Gastroesophageal sphincter (tissue), 4 donors: ENCODE measurements at regions not wholly inside any gene's neighbourhood (a gene's known extent, or its start where the extent isn't known, plus 50 kb on each side); places are given as distances from the start of the nearest gene placed in this dataset.

Experiments
- ATAC-seq: fragments of 150-250 bp; one replicate; pipeline ENCODE4 v1.9.1; 2016; ENCODE audit warnings: mild to moderate bottlenecking, moderate library complexity
- H3K27ac ChIP-seq, 4 donors: fragments of 200-600 bp; sonication (generic) in 3 of 4; 1 replicate in 3 of 4; 2 replicates in 1 of 4; pipeline ENCODE4 v1.5.1; 2016 to 2019
- H3K27me3 ChIP-seq: fragments of 200-600 bp; sonication (generic); one replicate; pipeline ENCODE4 v1.5.1; 2019
- H3K36me3 ChIP-seq, 2 donors: fragments of 200-600 bp; sonication (generic); one replicate each; pipeline ENCODE4 v1.5.1; 2019; ENCODE audit warnings: control low read depth in 1 of 2
- H3K4me1 ChIP-seq, 3 donors: fragments of 200-600 bp; sonication (generic); 1 replicate in 2 of 3; 2 replicates in 1 of 3; pipeline ENCODE4 v1.5.1; 2016 to 2019; ENCODE audit warnings: control low read depth in 2 of 3
- H3K4me3 ChIP-seq, 2 donors: fragments of 200-600 bp; sonication (generic); one replicate each; pipeline ENCODE4 v1.5.1; 2019; ENCODE audit warnings: mild to moderate bottlenecking in 1 of 2, moderate library complexity in 1 of 2
- H3K9me3 ChIP-seq, 3 donors: fragments of 200-600 bp; sonication (generic); one replicate each; pipeline ENCODE4 v1.5.1; 2017 to 2019; ENCODE audit warnings: control low read depth in 2 of 3
- CTCF ChIP-seq, 4 experiments: fragments of 200-600 bp in 2 of 4; fragments of 450-650 bp in 2 of 4; sonication (generic) in 1 of 4; IDR thresholded peaks; one replicate each; pipeline ENCODE4 v1.5.1; 2017 to 2019; ENCODE audit warnings: antibody characterized with exemption in 4 of 4, mild to moderate bottlenecking in 2 of 4, moderate library complexity in 2 of 4
- EP300 ChIP-seq: sonication (generic); formaldehyde crosslinking; IDR thresholded peaks from one replicate; pipeline ENCODE4 v1.6.1; 2017; ENCODE audit warnings: antibody characterized with exemption, mild to moderate bottlenecking
- POLR2A ChIP-seq, 2 donors: fragments of 450-650 bp; IDR thresholded peaks; one replicate each; pipeline ENCODE4 v1.6.1; 2017; ENCODE audit warnings: antibody characterized with exemption in 2 of 2, mild to moderate bottlenecking in 2 of 2, moderate library complexity in 1 of 2
- POLR2AphosphoS5 ChIP-seq: sonication (generic); formaldehyde crosslinking; IDR thresholded peaks from one replicate; pipeline ENCODE4 v1.6.1; 2017; ENCODE audit warnings: antibody characterized with exemption
- WGBS, 2 donors: methylation state at CpG; one replicate each; pipeline ENCODE4 v1.1.5; 2018; ENCODE audit warnings: low coverage in 1 of 2; 5-methylcytosine and 5-hydroxymethylcytosine counted together

GRCh38 chr2:17184512-17184911 is 333.7 kb downstream of the RAD51AP2 start:
- Histone ChIP-seq H3K27ac (no peak overlapping the region), H3K9me3 (no peaks in the 10 kb centered on the region), H3K4me1 (no peaks in the 10 kb centered on the region), H3K4me3 (no peak overlapping the region), H3K36me3 (no peaks in the 10 kb centered on the region), H3K27me3 (no peaks in the 10 kb centered on the region)
- TF ChIP-seq CTCF (IDR thresholded peaks at IDR 0.05) (no peak), POLR2AphosphoS5 (no peak), POLR2A (IDR thresholded peaks at IDR 0.05) (no peak), EP300 (no peak)
- ATAC-seq = no peak
- WGBS, 2 donors = 65 to 69% methylated on average over 2 of the region's 2 CpGs

GRCh38 chr2:17182399-17182798 is 335.8 kb downstream of the RAD51AP2 start:
- Histone ChIP-seq H3K4me1 (no peaks in the 10 kb centered on the region), H3K36me3 (no peaks in the 10 kb centered on the region)
- ATAC-seq = no peak

GRCh38 chr2:17181051-17181752 is 337.0 kb downstream of the RAD51AP2 start:
- TF ChIP-seq CTCF (IDR thresholded peaks at IDR 0.05) (no peak), POLR2A (IDR thresholded peaks at IDR 0.05) (no peak), EP300 (no peak)
- 75 to 85% methylated on average over 4 of the region's 4 CpGs for WGBS, 2 donors
- Histone ChIP-seq H3K9me3 (no peaks in the 10 kb centered on the region), H3K4me3 (no peak overlapping the region), H3K27ac (no peak overlapping the region), H3K4me1 (no peaks in the 10 kb centered on the region), H3K27me3 (no peaks in the 10 kb centered on the region), H3K36me3 (no peaks in the 10 kb centered on the region)
- no peak for ATAC-seq

More at GRCh38 chr2:17182399-17182798, 335.8 kb downstream of the RAD51AP2 start:
- Histone ChIP-seq H3K27me3 (no peaks in the 10 kb centered on the region), H3K27ac (no peak overlapping the region), H3K9me3 (no peaks in the 10 kb centered on the region), H3K4me3 (no peak overlapping the region)
- TF ChIP-seq EP300 (no peak), POLR2A (IDR thresholded peaks at IDR 0.05) (no peak), CTCF (IDR thresholded peaks at IDR 0.05) (no peak), POLR2AphosphoS5 (no peak)

GRCh38 chr2:17179145-17179808 is 339.0 kb downstream of the RAD51AP2 start:
- Histone ChIP-seq H3K4me3 (no peak overlapping the region), H3K4me1 (no peaks in the 10 kb centered on the region), H3K9me3 (no peaks in the 10 kb centered on the region), H3K27ac (no peak overlapping the region), H3K36me3 (no peaks in the 10 kb centered on the region), H3K27me3 (no peaks in the 10 kb centered on the region)
- TF ChIP-seq CTCF (IDR thresholded peaks at IDR 0.05) = no peak
- TF ChIP-seq POLR2AphosphoS5 = no peak
- TF ChIP-seq POLR2A (IDR thresholded peaks at IDR 0.05) = no peak
- TF ChIP-seq EP300 = no peak
- no peak for ATAC-seq
- WGBS, 2 donors = 93 to 100% methylated on average over 1 of the region's 1 CpG

- Histone ChIP-seq H3K36me3 (no peaks in the 10 kb centered on the region), H3K9me3 (no peaks in the 10 kb centered on the region), H3K4me1 (no peaks in the 10 kb centered on the region), H3K27me3 (no peaks in the 10 kb centered on the region), H3K27ac (no peak overlapping the region), H3K4me3 (no peak overlapping the region)
- TF ChIP-seq POLR2AphosphoS5 = no peak
- TF ChIP-seq CTCF (IDR thresholded peaks at IDR 0.05) = no peak
- TF ChIP-seq POLR2A (IDR thresholded peaks at IDR 0.05) = no peak
- no peak for TF ChIP-seq EP300
- no peak for ATAC-seq
- 40% methylated on average over 1 of the region's 1 CpG for WGBS, 2 donors
These were observed 341.2 kb downstream of the RAD51AP2 start for GRCh38 chr2:17177088-17177487.
